ENCODE measurements at regions not wholly inside any gene's neighbourhood (a gene's known extent, or its start where the extent isn't known, plus 50 kb on each side); places are given as distances from the start of the nearest gene placed in this dataset.

DNA sequence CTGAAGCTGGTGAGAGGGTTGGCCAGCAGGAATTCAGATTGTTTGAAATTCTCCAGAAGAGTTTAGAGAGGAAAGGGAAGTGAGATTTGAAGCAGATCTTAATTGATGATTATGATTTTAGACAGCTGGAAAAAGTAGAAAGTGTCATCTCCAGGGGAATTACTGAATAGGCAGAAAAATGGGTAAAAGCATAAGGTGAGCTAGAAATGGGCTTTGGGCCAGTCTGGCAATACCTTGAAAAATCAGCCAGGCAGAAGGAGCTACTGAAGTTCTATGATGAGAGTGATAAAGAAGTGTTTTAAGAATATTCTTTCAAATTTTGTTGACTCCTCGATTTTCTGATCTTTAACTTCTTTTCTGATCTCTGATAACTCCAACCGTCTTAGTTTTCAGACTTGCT, 172.9 kb upstream of the CCDC150 start:
- no peaks in the 10 kb centered on the region for H3K27me3 Mint-ChIP-seq (ENCODE audit: unreplicated experiment)
- TF ChIP-seq, protein P1, sequence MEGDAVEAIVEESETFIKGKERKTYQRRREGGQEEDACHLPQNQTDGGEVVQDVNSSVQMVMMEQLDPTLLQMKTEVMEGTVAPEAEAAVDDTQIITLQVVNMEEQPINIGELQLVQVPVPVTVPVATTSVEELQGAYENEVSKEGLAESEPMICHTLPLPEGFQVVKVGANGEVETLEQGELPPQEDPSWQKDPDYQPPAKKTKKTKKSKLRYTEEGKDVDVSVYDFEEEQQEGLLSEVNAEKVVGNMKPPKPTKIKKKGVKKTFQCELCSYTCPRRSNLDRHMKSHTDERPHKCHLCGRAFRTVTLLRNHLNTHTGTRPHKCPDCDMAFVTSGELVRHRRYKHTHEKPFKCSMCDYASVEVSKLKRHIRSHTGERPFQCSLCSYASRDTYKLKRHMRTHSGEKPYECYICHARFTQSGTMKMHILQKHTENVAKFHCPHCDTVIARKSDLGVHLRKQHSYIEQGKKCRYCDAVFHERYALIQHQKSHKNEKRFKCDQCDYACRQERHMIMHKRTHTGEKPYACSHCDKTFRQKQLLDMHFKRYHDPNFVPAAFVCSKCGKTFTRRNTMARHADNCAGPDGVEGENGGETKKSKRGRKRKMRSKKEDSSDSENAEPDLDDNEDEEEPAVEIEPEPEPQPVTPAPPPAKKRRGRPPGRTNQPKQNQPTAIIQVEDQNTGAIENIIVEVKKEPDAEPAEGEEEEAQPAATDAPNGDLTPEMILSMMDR (IDR thresholded peaks at IDR 0.05): no peak

DNA sequence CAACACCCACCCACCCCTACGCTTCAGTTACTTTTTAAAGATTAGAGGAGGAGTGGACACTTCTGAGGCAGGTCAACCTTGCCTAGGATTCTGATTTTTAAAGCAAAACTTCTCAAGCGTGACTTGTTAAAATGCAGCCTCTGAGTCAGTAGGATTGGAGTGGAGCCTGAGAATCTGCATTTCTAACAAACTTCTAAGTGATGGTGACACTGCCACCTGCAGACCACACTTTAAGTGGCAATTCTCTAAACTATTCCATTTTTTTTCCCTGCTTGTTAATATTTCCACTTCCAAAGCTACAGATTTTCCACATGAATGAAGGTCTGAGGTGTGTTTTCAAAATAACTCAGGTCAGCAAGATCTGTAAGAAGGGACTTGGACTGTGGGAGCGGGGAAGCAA, 171.1 kb upstream of the CCDC150 start:
- H3K27ac Mint-ChIP-seq (ENCODE audit: unreplicated experiment): no peak overlapping the region
- H3K27me3 Mint-ChIP-seq (ENCODE audit: unreplicated experiment): no peaks in the 10 kb centered on the region
- TF ChIP-seq, protein P1 (IDR thresholded peaks at IDR 0.05): peak; percentile 18
- peaks cover 2% of the 10 kb centered on the region for H3K36me3 Mint-ChIP-seq (ENCODE audit: unreplicated experiment)
- H3K4me3 Mint-ChIP-seq (ENCODE audit: unreplicated experiment): no peak overlapping the region
- no peaks in the 10 kb centered on the region for H3K9me3 Mint-ChIP-seq (ENCODE audit: unreplicated experiment)
- no peak for DNase-seq (ENCODE audit: extremely low spot score, unreplicated experiment)
- H3K4me1 Mint-ChIP-seq (ENCODE audit: unreplicated experiment): peaks cover 22% of the 10 kb centered on the region

More for the DNA sequence above, 172.9 kb upstream of the CCDC150 start:
- no peak overlapping the region for H3K4me3 Mint-ChIP-seq (ENCODE audit: unreplicated experiment)
- DNase-seq (ENCODE audit: extremely low spot score, unreplicated experiment): no peak
- H3K36me3 Mint-ChIP-seq (ENCODE audit: unreplicated experiment): no peaks in the 10 kb centered on the region
- peaks cover 22% of the 10 kb centered on the region for H3K4me1 Mint-ChIP-seq (ENCODE audit: unreplicated experiment)
- no peak overlapping the region for H3K27ac Mint-ChIP-seq (ENCODE audit: unreplicated experiment)
- H3K9me3 Mint-ChIP-seq (ENCODE audit: unreplicated experiment): no peaks in the 10 kb centered on the region

DNA sequence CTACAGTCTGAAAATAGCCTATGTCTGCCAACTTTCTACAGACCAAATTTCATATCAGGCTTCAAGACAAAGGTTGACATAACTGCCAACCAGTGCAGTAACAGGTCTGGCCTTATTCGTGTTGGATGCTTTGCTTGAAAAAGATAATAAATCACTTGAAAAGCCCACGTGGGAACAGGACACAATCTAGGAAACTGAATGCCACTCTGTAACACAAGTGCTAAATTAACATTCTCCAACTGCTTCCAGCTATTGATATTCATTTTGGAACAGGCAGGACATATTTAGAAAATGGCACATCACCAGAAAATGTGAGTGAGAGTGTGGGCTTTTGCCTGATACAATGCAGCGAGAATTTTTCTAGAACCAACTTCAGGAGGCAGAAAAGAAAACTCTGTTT, 165.9 kb upstream of the CCDC150 start:
- DNase-seq (ENCODE audit: extremely low spot score, unreplicated experiment): no peak
- Mint-ChIP-seq H3K36me3 (ENCODE audit: unreplicated experiment) (peaks cover 2% of the 10 kb centered on the region), H3K4me3 (ENCODE audit: unreplicated experiment) (no peak overlapping the region), H3K4me1 (ENCODE audit: unreplicated experiment) (peaks cover 16% of the 10 kb centered on the region), H3K27me3 (ENCODE audit: unreplicated experiment) (no peaks in the 10 kb centered on the region), H3K27ac (ENCODE audit: unreplicated experiment) (peak overlapping the region; percentile 44), H3K9me3 (ENCODE audit: unreplicated experiment) (no peaks in the 10 kb centered on the region)
- TF ChIP-seq, protein P1 (IDR thresholded peaks at IDR 0.05): no peak

DNA sequence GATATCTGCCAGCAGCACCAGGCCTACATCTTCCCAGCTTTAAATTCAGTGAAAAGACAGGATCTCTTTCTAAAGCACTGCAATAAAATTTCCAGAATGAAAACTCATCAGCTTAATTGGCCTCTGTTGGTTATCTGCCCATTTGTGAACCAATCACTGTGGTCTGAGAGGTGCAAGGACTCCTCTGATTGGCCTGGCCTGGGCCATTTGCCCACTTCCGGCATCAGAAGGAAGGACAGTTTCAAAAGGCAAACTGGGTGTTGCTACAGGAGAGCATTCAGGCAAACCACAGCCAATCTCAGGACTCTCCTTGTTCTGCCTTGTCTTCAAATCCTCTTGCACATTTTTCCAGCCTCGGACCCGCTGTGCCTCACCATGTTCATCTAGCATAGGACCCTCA, 163.9 kb upstream of the CCDC150 start:
- no peak for DNase-seq (ENCODE audit: extremely low spot score, unreplicated experiment)
- Mint-ChIP-seq H3K4me1 (ENCODE audit: unreplicated experiment) (peaks cover 35% of the 10 kb centered on the region), H3K36me3 (ENCODE audit: unreplicated experiment) (peaks cover 2% of the 10 kb centered on the region), H3K9me3 (ENCODE audit: unreplicated experiment) (no peaks in the 10 kb centered on the region), H3K27me3 (ENCODE audit: unreplicated experiment) (no peaks in the 10 kb centered on the region), H3K27ac (ENCODE audit: unreplicated experiment) (no peak overlapping the region), H3K4me3 (ENCODE audit: unreplicated experiment) (no peak overlapping the region)
- TF ChIP-seq, protein P1 (IDR thresholded peaks at IDR 0.05): no peak

DNA sequence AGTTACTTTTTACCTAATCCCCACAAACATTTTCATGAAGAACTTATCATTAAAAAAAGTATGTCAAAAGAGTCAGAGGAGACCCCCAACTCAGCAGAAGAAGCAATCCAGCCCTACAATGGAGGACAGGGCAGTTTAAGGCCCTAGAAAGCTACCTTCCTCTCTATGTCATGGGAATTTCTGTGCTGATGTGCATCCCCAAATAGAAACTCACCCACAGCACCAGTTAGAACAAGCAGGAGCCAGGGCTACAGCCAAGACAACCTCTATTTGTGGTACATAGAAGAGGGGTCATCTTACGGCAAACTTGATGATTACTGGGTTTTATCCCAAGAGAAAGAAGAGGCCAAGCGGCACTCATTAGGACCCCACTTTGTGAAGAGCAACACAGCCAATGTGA, 160.9 kb upstream of the CCDC150 start:
- Mint-ChIP-seq H3K27me3 (ENCODE audit: unreplicated experiment) (no peaks in the 10 kb centered on the region), H3K4me3 (ENCODE audit: unreplicated experiment) (no peak overlapping the region), H3K4me1 (ENCODE audit: unreplicated experiment) (peaks cover 63% of the 10 kb centered on the region), H3K36me3 (ENCODE audit: unreplicated experiment) (no peaks in the 10 kb centered on the region), H3K9me3 (ENCODE audit: unreplicated experiment) (no peaks in the 10 kb centered on the region), H3K27ac (ENCODE audit: unreplicated experiment) (no peak overlapping the region)
- no peak for DNase-seq (ENCODE audit: extremely low spot score, unreplicated experiment)
- TF ChIP-seq, protein P1 (IDR thresholded peaks at IDR 0.05): no peak
